ENCODE measurements at regions not wholly inside any gene's neighbourhood (a gene's known extent, or its start where the extent isn't known, plus 50 kb on each side); places are given as distances from the start of the nearest gene placed in this dataset.

- Histone ChIP-seq H3K4me1 (ENCODE audit: control insufficient read depth, low read length) (no peaks in the 10 kb centered on the region), H3K4me3 (ENCODE audit: low read length) (no peak overlapping the region), H3K9me3 (ENCODE audit: control insufficient read depth, insufficient read depth, low read length) (no peaks in the 10 kb centered on the region), H3K79me2 (ENCODE audit: control insufficient read depth, low read length) (no peaks in the 10 kb centered on the region), H3K9me2 (replicated peaks; ENCODE audit: control insufficient read depth, low read length) (no peaks in the 10 kb centered on the region), H3K4me2 (ENCODE audit: low read length) (no peak overlapping the region), H3K27me3 (ENCODE audit: control insufficient read depth, low read length) (no peaks in the 10 kb centered on the region), H3F3A (ENCODE audit: control insufficient read depth, insufficient read depth) (no peaks in the 10 kb centered on the region), H3K36me3 (ENCODE audit: control insufficient read depth, low read length) (no peaks in the 10 kb centered on the region), H3K27ac (ENCODE audit: low read depth, low read length) (no peak overlapping the region), H4K20me1 (ENCODE audit: control insufficient read depth, insufficient read depth, low read depth, low read length) (no peaks in the 10 kb centered on the region)
- TF ChIP-seq, protein P1, sequence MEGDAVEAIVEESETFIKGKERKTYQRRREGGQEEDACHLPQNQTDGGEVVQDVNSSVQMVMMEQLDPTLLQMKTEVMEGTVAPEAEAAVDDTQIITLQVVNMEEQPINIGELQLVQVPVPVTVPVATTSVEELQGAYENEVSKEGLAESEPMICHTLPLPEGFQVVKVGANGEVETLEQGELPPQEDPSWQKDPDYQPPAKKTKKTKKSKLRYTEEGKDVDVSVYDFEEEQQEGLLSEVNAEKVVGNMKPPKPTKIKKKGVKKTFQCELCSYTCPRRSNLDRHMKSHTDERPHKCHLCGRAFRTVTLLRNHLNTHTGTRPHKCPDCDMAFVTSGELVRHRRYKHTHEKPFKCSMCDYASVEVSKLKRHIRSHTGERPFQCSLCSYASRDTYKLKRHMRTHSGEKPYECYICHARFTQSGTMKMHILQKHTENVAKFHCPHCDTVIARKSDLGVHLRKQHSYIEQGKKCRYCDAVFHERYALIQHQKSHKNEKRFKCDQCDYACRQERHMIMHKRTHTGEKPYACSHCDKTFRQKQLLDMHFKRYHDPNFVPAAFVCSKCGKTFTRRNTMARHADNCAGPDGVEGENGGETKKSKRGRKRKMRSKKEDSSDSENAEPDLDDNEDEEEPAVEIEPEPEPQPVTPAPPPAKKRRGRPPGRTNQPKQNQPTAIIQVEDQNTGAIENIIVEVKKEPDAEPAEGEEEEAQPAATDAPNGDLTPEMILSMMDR (IDR thresholded peaks at IDR 0.05; ENCODE audit: low read depth, low read length, poor library complexity, severe bottlenecking), result no peak
- TF ChIP-seq EZH2phosphoT487 (IDR thresholded peaks at IDR 0.05; ENCODE audit: borderline replicate concordance, low read length), result no peak
Measured at GRCh38 chr10:10540398-10540797, 477.3 kb upstream of the CELF2 start.

DNA sequence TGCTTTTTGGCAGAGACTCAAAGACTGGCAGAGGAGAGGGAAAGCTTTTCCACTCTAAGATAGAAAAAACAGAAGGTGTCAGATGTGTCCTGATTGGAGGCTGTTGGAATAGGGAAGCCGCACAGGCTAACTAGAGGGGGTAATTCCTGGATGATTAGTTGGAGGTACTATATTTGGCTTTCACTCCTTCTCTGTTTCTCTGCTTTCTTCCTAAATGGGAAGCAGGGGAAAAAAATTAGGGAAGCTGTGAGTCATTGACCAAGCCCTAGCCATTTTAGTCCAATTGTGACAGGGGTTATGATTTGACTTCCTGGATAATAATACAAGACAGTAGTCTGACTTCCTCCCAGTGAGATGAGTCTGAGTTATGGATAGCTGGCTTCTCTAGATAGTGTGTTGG is 475.2 kb upstream of the CELF2 start:
- Histone ChIP-seq H3K9me3 (ENCODE audit: control insufficient read depth, insufficient read depth, low read length) (no peaks in the 10 kb centered on the region), H3K27me3 (ENCODE audit: control insufficient read depth, low read length) (no peaks in the 10 kb centered on the region), H3K79me2 (ENCODE audit: control insufficient read depth, low read length) (no peaks in the 10 kb centered on the region), H3K4me1 (ENCODE audit: control insufficient read depth, low read length) (no peaks in the 10 kb centered on the region), H3K4me2 (ENCODE audit: low read length) (no peak overlapping the region), H3K36me3 (ENCODE audit: control insufficient read depth, low read length) (no peaks in the 10 kb centered on the region), H3K9me2 (replicated peaks; ENCODE audit: control insufficient read depth, low read length) (no peaks in the 10 kb centered on the region), H4K20me1 (ENCODE audit: control insufficient read depth, insufficient read depth, low read depth, low read length) (no peaks in the 10 kb centered on the region), H3K4me3 (ENCODE audit: low read length) (no peak overlapping the region), H3K27ac (ENCODE audit: low read depth, low read length) (no peak overlapping the region), H3F3A (ENCODE audit: control insufficient read depth, insufficient read depth) (no peaks in the 10 kb centered on the region)
- TF ChIP-seq, protein P1 (IDR thresholded peaks at IDR 0.05; ENCODE audit: low read depth, low read length, poor library complexity, severe bottlenecking), result no peak
- TF ChIP-seq EZH2phosphoT487 (IDR thresholded peaks at IDR 0.05; ENCODE audit: borderline replicate concordance, low read length), result no peak

- no peaks in the 10 kb centered on the region for H3K27me3 ChIP-seq (ENCODE audit: control insufficient read depth, low read length)
- H3K9me3 ChIP-seq (ENCODE audit: control insufficient read depth, insufficient read depth, low read length), result no peaks in the 10 kb centered on the region
- no peak overlapping the region for H3K4me3 ChIP-seq (ENCODE audit: low read length)
- no peaks in the 10 kb centered on the region for H3K4me1 ChIP-seq (ENCODE audit: control insufficient read depth, low read length)
- no peaks in the 10 kb centered on the region for H4K20me1 ChIP-seq (ENCODE audit: control insufficient read depth, insufficient read depth, low read depth, low read length)
- H3F3A ChIP-seq (ENCODE audit: control insufficient read depth, insufficient read depth), result no peaks in the 10 kb centered on the region
- no peak overlapping the region for H3K4me2 ChIP-seq (ENCODE audit: low read length)
- no peaks in the 10 kb centered on the region for H3K36me3 ChIP-seq (ENCODE audit: control insufficient read depth, low read length)
- H3K27ac ChIP-seq (ENCODE audit: low read depth, low read length), result no peak overlapping the region
- no peaks in the 10 kb centered on the region for H3K79me2 ChIP-seq (ENCODE audit: control insufficient read depth, low read length)
- no peaks in the 10 kb centered on the region for H3K9me2 ChIP-seq (replicated peaks; ENCODE audit: control insufficient read depth, low read length)
- TF ChIP-seq EZH2phosphoT487 (IDR thresholded peaks at IDR 0.05; ENCODE audit: borderline replicate concordance, low read length), result no peak
- TF ChIP-seq, protein P1 (IDR thresholded peaks at IDR 0.05; ENCODE audit: low read depth, low read length, poor library complexity, severe bottlenecking), result no peak
Measured at GRCh38 chr10:10544890-10545289, 472.8 kb upstream of the CELF2 start.

- Histone ChIP-seq H3K27ac (ENCODE audit: low read depth, low read length) (no peak overlapping the region), H3K4me1 (ENCODE audit: control insufficient read depth, low read length) (no peaks in the 10 kb centered on the region), H3K9me2 (replicated peaks; ENCODE audit: control insufficient read depth, low read length) (no peaks in the 10 kb centered on the region), H3K9me3 (ENCODE audit: control insufficient read depth, insufficient read depth, low read length) (no peaks in the 10 kb centered on the region), H4K20me1 (ENCODE audit: control insufficient read depth, insufficient read depth, low read depth, low read length) (no peaks in the 10 kb centered on the region), H3K79me2 (ENCODE audit: control insufficient read depth, low read length) (no peaks in the 10 kb centered on the region), H3K4me2 (ENCODE audit: low read length) (no peak overlapping the region), H3F3A (ENCODE audit: control insufficient read depth, insufficient read depth) (no peaks in the 10 kb centered on the region), H3K27me3 (ENCODE audit: control insufficient read depth, low read length) (no peaks in the 10 kb centered on the region), H3K36me3 (ENCODE audit: control insufficient read depth, low read length) (no peaks in the 10 kb centered on the region), H3K4me3 (ENCODE audit: low read length) (no peak overlapping the region)
- TF ChIP-seq EZH2phosphoT487 (IDR thresholded peaks at IDR 0.05; ENCODE audit: borderline replicate concordance, low read length), result no peak
- TF ChIP-seq, protein P1 (IDR thresholded peaks at IDR 0.05; ENCODE audit: low read depth, low read length, poor library complexity, severe bottlenecking), result no peak
Measured at GRCh38 chr10:10545771-10546170, 471.9 kb upstream of the CELF2 start.

Measured in DOHH2 (cell line).